ENCODE measurements at regions not wholly inside any gene's neighbourhood (a gene's known extent, or its start where the extent isn't known, plus 50 kb on each side); places are given as distances from the start of the nearest gene placed in this dataset.

DNA sequence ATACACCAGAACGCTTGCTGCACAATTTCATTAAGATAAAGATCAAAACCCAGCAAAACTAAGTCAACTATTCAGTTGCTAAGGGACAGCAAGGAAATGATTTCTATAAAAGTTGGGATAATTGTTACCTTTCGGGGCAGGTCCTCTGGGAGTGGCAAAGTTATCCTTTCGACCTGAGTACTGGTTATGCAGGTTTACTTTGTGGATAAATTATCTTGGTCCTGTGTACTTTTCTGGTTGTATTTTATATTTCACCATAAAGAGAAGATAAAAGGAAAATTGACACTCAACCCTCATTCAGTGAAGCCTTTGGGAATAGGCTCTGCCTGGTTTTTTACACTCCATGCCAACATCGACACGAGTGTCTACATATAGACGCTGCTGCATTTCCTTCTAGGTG is 146.5 kb downstream of the SYK start:
- no peak for DNase-seq
- H3K4me1 ChIP-seq = no peaks in the 10 kb centered on the region; the same call in 1 of the 2 replicates
- no peaks in the 10 kb centered on the region for H3K9me3 ChIP-seq (replicated peaks)
- no peaks in the 10 kb centered on the region; the same call in 1 of the 2 replicates for H3K27me3 ChIP-seq
- H3K27ac ChIP-seq = no peak overlapping the region
- H3K36me3 ChIP-seq = no peaks in the 10 kb centered on the region
- no peak overlapping the region for H3K4me3 ChIP-seq

GRCh38 chr9:90950600-90950999 is 149.0 kb downstream of the SYK start:
- no peaks in the 10 kb centered on the region; the same call in 1 of the 2 replicates for H3K27me3 ChIP-seq
- H3K27ac ChIP-seq = no peak overlapping the region
- H3K4me1 ChIP-seq = no peaks in the 10 kb centered on the region
- no peak for DNase-seq
- H3K9me3 ChIP-seq (replicated peaks) = no peaks in the 10 kb centered on the region
- no peak overlapping the region for H3K4me3 ChIP-seq
- no peaks in the 10 kb centered on the region for H3K36me3 ChIP-seq

GRCh38 chr9:90953200-90953599 is 151.6 kb downstream of the SYK start:
- no peaks in the 10 kb centered on the region for H3K36me3 ChIP-seq
- H3K27ac ChIP-seq = no peak overlapping the region
- no peaks in the 10 kb centered on the region; the same call in 1 of the 2 replicates for H3K27me3 ChIP-seq
- H3K4me3 ChIP-seq = no peak overlapping the region
- no peaks in the 10 kb centered on the region for H3K9me3 ChIP-seq (replicated peaks)
- H3K4me1 ChIP-seq = no peaks in the 10 kb centered on the region
- DNase-seq = no peak

DNA sequence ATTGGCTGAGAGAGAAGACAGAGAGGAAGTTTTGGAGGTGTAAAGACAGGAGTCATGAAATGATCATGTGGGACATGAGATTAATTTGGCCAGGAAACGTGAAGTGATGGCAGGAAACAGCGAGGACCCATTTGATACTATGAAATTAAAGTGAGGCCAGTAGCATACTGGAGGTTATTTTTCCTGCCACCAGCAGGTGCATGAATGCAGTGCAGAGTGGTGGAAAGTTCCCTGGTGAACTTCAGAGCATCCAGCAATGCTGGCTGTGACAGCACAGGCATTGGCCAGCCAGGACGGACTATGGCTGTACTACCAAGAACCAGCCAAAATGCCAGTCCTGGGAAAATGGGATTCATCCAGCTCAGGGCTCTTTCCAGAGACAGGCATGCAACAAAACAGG is 152.2 kb downstream of the SYK start:
- no peaks in the 10 kb centered on the region for H3K9me3 ChIP-seq (replicated peaks)
- DNase-seq = no peak
- H3K27ac ChIP-seq = no peak overlapping the region
- no peaks in the 10 kb centered on the region; the same call in 1 of the 2 replicates for H3K27me3 ChIP-seq
- no peaks in the 10 kb centered on the region for H3K36me3 ChIP-seq
- no peaks in the 10 kb centered on the region for H3K4me1 ChIP-seq
- no peak overlapping the region for H3K4me3 ChIP-seq

DNA sequence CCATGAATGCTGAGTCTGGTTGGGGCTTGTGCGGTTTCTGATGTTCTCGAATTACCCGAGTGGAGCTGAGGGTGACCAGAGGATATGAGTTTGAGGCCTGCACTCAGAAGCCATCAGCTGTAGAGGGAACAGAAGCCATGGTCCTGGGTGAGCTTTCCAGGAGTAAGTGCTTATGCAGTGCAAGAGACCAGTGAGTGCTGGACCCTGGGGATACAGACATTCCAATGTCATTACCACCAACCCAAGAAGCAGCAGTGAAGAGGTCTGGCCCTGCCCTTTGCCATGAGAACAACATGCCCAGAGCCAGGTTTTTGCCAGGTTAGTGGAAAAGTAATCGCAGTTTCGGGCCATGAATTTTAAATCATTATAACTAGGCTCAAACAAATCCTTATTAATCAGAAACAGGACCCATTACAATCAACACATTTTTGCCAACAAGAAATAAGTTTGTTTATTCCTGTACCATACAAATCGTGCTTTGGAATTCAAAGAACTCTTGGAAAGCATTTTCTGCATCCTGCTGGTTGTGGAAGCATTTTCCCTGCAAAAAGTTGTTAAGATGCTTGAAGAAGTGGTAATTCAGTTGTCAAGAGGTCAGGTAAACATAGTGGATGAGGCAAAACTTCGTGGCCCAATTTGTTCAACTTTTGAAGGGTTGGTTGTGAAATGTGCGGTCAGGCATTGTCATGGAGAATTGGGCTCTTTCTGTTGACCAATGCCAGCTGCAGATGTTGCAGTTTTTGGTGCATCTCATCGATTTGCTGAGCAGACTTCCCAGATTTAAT is 154.6 kb downstream of the SYK start:
- Histone ChIP-seq H3K9me3 (replicated peaks) (no peaks in the 10 kb centered on the region), H3K36me3 (no peaks in the 10 kb centered on the region), H3K27me3 (no peaks in the 10 kb centered on the region; the same call in 1 of the 2 replicates), H3K27ac (no peak overlapping the region), H3K4me1 (no peaks in the 10 kb centered on the region), H3K4me3 (no peak overlapping the region)
- no peak for DNase-seq

GRCh38 chr9:90958328-90958727 is 156.7 kb downstream of the SYK start:
- DNase-seq = no peak
- H3K27me3 ChIP-seq = no peaks in the 10 kb centered on the region; the same call in 1 of the 2 replicates
- no peaks in the 10 kb centered on the region for H3K36me3 ChIP-seq
- no peak overlapping the region for H3K4me3 ChIP-seq
- H3K4me1 ChIP-seq = no peaks in the 10 kb centered on the region
- H3K27ac ChIP-seq = no peak overlapping the region
- H3K9me3 ChIP-seq (replicated peaks) = no peaks in the 10 kb centered on the region

- Histone ChIP-seq H3K4me3 (no peak overlapping the region), H3K9me3 (replicated peaks) (no peaks in the 10 kb centered on the region), H3K27me3 (no peaks in the 10 kb centered on the region; the same call in 1 of the 2 replicates), H3K36me3 (no peaks in the 10 kb centered on the region), H3K4me1 (no peaks in the 10 kb centered on the region), H3K27ac (no peak overlapping the region)
- no peak for DNase-seq
These were observed 159.3 kb downstream of the SYK start for GRCh38 chr9:90960941-90961340.

DNA sequence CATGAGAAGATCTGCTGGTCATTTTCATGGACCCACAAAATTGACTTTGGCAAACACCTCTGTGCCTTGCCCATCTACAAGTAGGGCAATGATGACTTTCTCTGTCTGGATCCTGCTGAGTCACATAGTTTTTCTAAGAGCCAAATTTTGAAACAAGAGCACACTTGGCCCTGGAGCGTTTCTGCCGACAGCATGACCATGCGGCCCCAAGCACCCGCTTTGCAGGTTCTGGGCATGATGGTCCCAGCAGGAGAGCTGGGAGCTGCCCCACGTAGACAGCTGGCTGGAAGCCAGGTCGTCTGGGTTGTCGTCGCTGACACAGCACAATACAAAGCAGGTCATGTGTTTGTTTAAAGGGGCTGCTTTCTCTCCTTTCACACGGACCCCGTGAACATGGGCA is 159.8 kb downstream of the SYK start:
- no peak overlapping the region for H3K27ac ChIP-seq
- no peak overlapping the region for H3K4me3 ChIP-seq
- H3K36me3 ChIP-seq = no peaks in the 10 kb centered on the region
- DNase-seq = no peak
- H3K27me3 ChIP-seq = no peaks in the 10 kb centered on the region; the same call in 1 of the 2 replicates
- H3K4me1 ChIP-seq = no peaks in the 10 kb centered on the region
- H3K9me3 ChIP-seq (replicated peaks) = no peaks in the 10 kb centered on the region

DNA sequence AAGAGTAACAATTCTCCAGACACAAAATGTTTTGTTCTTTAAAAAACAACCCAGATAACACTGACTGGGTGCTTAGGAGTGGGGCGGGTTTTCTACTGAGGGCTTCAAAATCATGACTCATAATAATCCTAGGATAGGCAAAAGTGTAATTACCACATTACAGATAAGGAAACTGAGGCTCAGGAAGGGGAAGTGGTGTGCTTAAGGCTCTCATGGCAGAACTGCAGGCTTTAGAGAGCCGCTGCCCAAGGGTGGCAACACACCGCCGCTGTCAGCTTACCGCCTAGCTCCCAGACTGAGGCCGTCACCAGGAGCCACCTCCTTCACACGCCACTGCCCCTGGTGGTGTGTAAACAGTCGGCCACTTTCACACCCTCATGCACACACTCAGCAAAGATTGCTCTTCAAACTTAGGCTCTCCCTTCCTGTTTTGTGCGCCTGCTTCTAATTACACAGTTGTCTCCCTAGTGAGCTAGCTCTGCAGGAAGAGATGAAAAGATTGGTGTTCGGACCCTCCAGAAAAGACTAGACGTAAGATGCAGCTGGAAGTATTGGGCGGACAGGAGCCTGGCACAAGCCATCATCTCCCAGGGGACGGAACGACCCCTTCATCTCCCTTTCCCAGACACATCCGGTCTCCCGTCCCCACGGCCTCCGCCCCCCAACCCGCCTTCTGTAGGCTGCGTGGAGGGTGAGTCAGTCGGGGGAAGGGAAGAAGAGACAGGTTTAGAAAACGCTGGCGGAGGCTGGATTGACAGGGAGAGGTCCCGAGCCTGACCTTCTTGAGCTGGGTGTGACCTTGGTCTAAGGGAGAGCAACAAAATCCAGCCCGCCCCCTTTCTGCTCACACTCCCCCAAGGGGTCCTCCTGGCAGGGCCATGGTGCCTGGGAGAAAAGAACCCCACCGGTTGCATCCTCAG is 162.7 kb downstream of the SYK start:
- Histone ChIP-seq H3K4me1 (no peaks in the 10 kb centered on the region), H3K27me3 (no peaks in the 10 kb centered on the region; the same call in 1 of the 2 replicates), H3K4me3 (no peak overlapping the region), H3K27ac (no peak overlapping the region), H3K9me3 (replicated peaks) (no peaks in the 10 kb centered on the region), H3K36me3 (no peaks in the 10 kb centered on the region)
- DNase-seq = no peak

- H3K9me3 ChIP-seq (replicated peaks) = no peaks in the 10 kb centered on the region
- no peaks in the 10 kb centered on the region for H3K4me1 ChIP-seq
- H3K36me3 ChIP-seq = no peaks in the 10 kb centered on the region
- H3K27me3 ChIP-seq = no peaks in the 10 kb centered on the region; the same call in 1 of the 2 replicates
- no peak overlapping the region for H3K4me3 ChIP-seq
- no peak for DNase-seq
- no peak overlapping the region for H3K27ac ChIP-seq
These were observed 163.8 kb downstream of the SYK start for GRCh38 chr9:90965226-90966030.

DNA sequence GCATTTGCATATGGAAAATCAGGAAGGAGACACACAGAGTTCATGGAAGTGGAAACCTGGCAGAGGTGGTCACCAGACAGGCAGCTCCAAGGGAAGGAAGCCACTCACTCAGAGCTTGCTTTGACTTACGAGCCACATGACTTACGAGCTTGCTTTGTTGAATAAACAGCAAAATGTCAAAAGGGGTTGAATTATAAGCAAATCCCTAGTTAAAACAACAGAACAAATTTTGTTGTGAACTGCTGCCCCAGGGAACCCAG is 164.3 kb downstream of the SYK start:
- H3K4me1 ChIP-seq = no peaks in the 10 kb centered on the region
- no peaks in the 10 kb centered on the region; the same call in 1 of the 2 replicates for H3K27me3 ChIP-seq
- H3K27ac ChIP-seq = no peak overlapping the region
- H3K4me3 ChIP-seq = no peak overlapping the region
- no peaks in the 10 kb centered on the region for H3K36me3 ChIP-seq
- no peak for DNase-seq
- H3K9me3 ChIP-seq (replicated peaks) = no peaks in the 10 kb centered on the region

DNA sequence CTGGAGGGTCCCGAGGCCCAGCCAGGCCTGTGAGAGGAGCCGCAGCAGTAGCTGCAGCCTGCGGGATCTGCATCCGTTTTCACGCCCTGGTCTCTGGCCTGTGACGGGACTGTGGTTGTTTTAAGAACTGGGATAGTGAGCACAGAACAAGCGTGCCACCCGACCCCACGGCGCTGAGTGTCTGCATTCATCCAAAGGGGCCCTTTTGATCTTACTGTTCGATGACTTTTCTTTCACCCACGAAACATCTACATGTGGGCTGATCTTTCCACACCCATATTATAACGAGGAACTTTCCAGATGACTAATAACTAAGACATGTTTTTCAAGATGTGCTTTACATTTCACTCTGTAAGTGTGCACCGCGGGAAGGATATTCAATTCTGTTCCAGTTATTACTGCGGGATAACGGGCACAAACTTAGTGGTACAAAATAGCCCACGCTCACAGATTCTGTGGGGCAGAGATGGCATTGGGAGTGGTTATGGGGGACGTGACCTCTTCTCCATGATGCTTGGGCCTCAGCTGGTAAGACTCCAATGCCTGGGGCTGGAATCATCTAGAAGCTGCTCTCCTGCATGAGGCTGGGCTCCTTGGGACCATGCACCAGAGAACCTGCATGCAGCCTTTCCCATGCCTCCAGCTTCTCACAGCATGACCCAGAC is 165.0 kb downstream of the SYK start:
- Histone ChIP-seq H3K36me3 (no peaks in the 10 kb centered on the region), H3K27ac (no peak overlapping the region), H3K27me3 (no peaks in the 10 kb centered on the region; the same call in 1 of the 2 replicates), H3K9me3 (replicated peaks) (no peaks in the 10 kb centered on the region), H3K4me3 (no peak overlapping the region), H3K4me1 (no peaks in the 10 kb centered on the region)
- no peak for DNase-seq

DNA sequence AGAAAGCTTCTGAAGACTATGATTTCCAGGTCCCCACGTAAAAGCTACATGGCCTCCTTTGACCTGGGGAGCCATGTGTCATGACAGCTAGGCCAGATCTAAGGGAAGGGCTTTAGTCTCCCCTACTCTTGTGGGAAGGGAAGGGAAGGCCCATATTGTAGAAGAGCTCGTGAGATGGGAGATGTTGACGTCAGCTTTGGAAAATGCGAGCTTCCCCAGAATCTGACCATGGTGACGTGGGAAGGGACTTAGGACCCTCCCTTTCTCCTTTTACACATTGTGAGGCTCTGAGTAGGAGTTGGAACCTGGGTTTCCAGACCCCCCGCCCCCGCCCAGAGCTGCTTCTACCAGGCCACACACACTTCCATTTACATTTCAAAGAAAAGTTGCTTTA is 165.5 kb downstream of the SYK start:
- H3K9me3 ChIP-seq (replicated peaks) = no peaks in the 10 kb centered on the region
- no peak overlapping the region for H3K27ac ChIP-seq
- no peaks in the 10 kb centered on the region; the same call in 1 of the 2 replicates for H3K27me3 ChIP-seq
- no peak overlapping the region for H3K4me3 ChIP-seq
- no peaks in the 10 kb centered on the region for H3K36me3 ChIP-seq
- no peaks in the 10 kb centered on the region for H3K4me1 ChIP-seq
- DNase-seq = no peak

- peaks cover 3% of the 10 kb centered on the region for H3K27me3 ChIP-seq
- H3K4me3 ChIP-seq = no peak overlapping the region
- DNase-seq = no peak
- H3K36me3 ChIP-seq = no peaks in the 10 kb centered on the region
- no peak overlapping the region for H3K27ac ChIP-seq
- no peaks in the 10 kb centered on the region for H3K9me3 ChIP-seq (replicated peaks)
- H3K4me1 ChIP-seq = no peaks in the 10 kb centered on the region
These were observed 167.5 kb downstream of the SYK start for GRCh38 chr9:90969021-90969675.
